ENCODE measurements at regions not wholly inside any gene's neighbourhood (a gene's known extent, or its start where the extent isn't known, plus 50 kb on each side); places are given as distances from the start of the nearest gene placed in this dataset.

- CTCF ChIA-PET, result no interaction called here
- Mint-ChIP-seq H3K4me3 (no peak overlapping the region), H3K27ac (no peak overlapping the region), H3K36me3 (ENCODE audit: low read depth) (no peaks in the 10 kb centered on the region), H3K4me1 (no peaks in the 10 kb centered on the region), H3K9me3 (no peaks in the 10 kb centered on the region), H3K27me3 (no peaks in the 10 kb centered on the region)
- DNase-seq, result no peak
- POLR2A ChIA-PET, result no interaction called here
Measured at GRCh38 chr6:141260627-141261015, 872.1 kb upstream of the GJE1 start.

DNA sequence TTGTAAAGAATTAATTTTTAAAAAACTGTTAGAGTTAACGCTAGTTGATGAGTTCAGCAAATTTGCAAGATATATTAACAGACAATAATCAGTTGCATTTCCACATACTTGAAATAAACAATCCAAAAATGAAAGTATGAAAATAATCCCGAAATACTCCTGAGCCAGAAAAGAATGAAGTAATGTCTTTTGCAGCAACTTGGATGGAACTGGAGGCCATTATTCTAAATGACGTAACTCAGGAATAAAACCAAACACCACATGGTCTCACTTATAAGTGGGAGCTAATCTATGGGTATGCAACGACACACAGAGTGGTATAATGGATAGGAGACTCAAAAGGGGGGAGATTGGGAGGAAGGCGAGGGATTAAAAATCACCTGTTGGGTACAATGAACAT is 872.9 kb upstream of the GJE1 start:
- Mint-ChIP-seq H3K27me3 (no peaks in the 10 kb centered on the region), H3K4me1 (no peaks in the 10 kb centered on the region), H3K9me3 (no peaks in the 10 kb centered on the region), H3K36me3 (ENCODE audit: low read depth) (no peaks in the 10 kb centered on the region), H3K4me3 (no peak overlapping the region), H3K27ac (no peak overlapping the region)
- POLR2A ChIA-PET, result interaction anchor here (0.7 kb wide), 1 partner anchor 23 kb away, joined by 3 read pairs; no protein-coding TSS in a partner anchor
- CTCF ChIA-PET, result no interaction called here
- DNase-seq, result no peak

DNA sequence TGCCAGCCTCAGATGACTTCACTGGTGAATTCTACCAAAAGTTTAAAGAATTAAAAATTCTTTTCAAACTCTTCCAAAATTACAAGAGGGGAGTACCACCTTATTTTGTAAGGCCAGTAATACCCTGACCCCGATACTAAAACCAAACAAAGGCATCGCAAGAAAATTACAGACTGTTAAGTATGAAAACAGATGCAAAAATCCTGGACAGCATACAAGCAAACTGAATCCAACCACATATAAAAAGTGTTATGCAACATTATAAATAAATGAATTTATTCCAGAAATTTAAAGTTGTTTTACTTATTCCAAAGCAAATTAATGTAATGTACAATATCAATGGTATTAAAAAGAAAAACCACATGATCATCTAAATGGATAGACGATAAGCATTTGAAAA is 873.6 kb upstream of the GJE1 start:
- no peaks in the 10 kb centered on the region for H3K36me3 Mint-ChIP-seq (ENCODE audit: low read depth)
- H3K27me3 Mint-ChIP-seq, result no peaks in the 10 kb centered on the region
- no peaks in the 10 kb centered on the region for H3K4me1 Mint-ChIP-seq
- no peak overlapping the region for H3K27ac Mint-ChIP-seq
- ChIA-PET POLR2A (no interaction called here), CTCF (no interaction called here)
- H3K9me3 Mint-ChIP-seq, result no peaks in the 10 kb centered on the region
- H3K4me3 Mint-ChIP-seq, result no peak overlapping the region
- DNase-seq, result no peak

DNA sequence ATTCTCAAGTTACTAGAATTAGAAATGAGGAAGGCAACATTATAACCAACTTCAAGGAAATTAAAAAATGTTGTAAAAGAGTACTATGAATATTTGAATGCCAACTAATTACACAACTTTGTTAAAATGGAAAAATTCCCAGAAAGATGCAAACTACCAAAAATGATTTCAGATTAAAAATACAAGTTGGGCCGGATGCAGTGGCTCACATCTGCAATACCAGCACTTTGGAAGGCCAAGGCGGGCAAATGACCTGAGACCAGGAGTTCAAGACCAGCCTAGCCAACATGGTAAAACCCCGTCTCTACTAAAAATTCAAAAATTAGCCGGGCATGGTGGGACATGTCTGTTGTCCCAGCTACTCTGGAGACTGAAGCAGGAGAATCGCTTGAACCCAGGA is 874.2 kb upstream of the GJE1 start:
- H3K9me3 Mint-ChIP-seq, result no peaks in the 10 kb centered on the region
- H3K4me3 Mint-ChIP-seq, result no peak overlapping the region
- no peaks in the 10 kb centered on the region for H3K36me3 Mint-ChIP-seq (ENCODE audit: low read depth)
- H3K27me3 Mint-ChIP-seq, result no peaks in the 10 kb centered on the region
- no peak overlapping the region for H3K27ac Mint-ChIP-seq
- ChIA-PET POLR2A (no interaction called here), CTCF (no interaction called here)
- no peak for DNase-seq
- no peaks in the 10 kb centered on the region for H3K4me1 Mint-ChIP-seq

- H3K4me3 Mint-ChIP-seq, result no peak overlapping the region
- H3K4me1 Mint-ChIP-seq, result no peaks in the 10 kb centered on the region
- H3K27ac Mint-ChIP-seq, result no peak overlapping the region
- no peaks in the 10 kb centered on the region for H3K36me3 Mint-ChIP-seq (ENCODE audit: low read depth)
- CTCF ChIA-PET, result interaction anchor here (0.6 kb wide), 1 partner anchor 49 kb away, joined by 7 read pairs; no protein-coding TSS in a partner anchor
- no peaks in the 10 kb centered on the region for H3K9me3 Mint-ChIP-seq
- DNase-seq, result no peak
- POLR2A ChIA-PET, result no interaction called here
- H3K27me3 Mint-ChIP-seq, result no peaks in the 10 kb centered on the region
Measured at GRCh38 chr6:141254336-141254735, 878.4 kb upstream of the GJE1 start.

- Mint-ChIP-seq H3K27ac (no peak overlapping the region), H3K36me3 (ENCODE audit: low read depth) (no peaks in the 10 kb centered on the region), H3K4me1 (no peaks in the 10 kb centered on the region), H3K27me3 (no peaks in the 10 kb centered on the region), H3K9me3 (no peaks in the 10 kb centered on the region), H3K4me3 (no peak overlapping the region)
- DNase-seq, result no peak
- ChIA-PET CTCF (no interaction called here), POLR2A (no interaction called here)
Measured at GRCh38 chr6:141252828-141253608, 879.7 kb upstream of the GJE1 start.

- H3K27ac Mint-ChIP-seq, result no peak overlapping the region
- CTCF ChIA-PET, result no interaction called here
- no peaks in the 10 kb centered on the region for H3K27me3 Mint-ChIP-seq
- no peaks in the 10 kb centered on the region for H3K4me1 Mint-ChIP-seq
- no peaks in the 10 kb centered on the region for H3K36me3 Mint-ChIP-seq (ENCODE audit: low read depth)
- no peaks in the 10 kb centered on the region for H3K9me3 Mint-ChIP-seq
- H3K4me3 Mint-ChIP-seq, result no peak overlapping the region
- DNase-seq, result no peak
- POLR2A ChIA-PET, result no interaction called here
Measured at GRCh38 chr6:141251286-141251685, 881.4 kb upstream of the GJE1 start.

DNA sequence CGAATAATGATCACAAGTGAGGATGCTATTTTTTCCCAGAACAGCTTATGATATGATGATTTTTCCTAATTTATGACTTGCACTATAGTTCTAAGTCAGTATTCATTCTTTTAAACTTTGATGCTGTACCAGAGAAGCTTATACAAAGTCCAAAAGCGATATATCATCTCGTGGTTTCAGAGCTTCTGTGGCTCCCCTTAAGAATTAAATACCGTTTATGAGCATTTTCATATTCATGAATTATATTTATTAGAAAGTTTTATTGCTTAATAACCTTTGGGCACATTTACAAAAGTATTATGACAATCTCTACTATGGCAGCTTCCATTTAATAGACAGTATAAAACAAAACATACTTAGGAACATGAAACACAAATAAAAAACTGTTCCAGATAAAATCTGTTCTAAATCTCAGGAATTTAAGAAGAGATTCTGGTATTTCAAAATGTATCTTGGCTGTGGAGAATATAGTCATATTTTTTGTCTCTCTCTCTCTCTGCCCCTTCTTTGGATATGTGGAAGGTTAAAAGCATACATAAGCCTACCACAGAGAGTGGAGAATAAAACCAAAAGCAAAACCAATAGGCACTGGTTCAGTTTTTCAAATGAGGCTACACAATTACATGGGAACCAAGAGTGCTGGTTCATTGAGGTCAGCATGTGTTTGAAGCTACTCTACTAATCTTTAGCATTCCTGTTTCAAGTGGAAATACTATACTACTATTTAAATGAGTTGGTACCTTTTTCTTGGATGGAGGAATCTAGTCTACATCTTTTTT is 884.5 kb upstream of the GJE1 start:
- Mint-ChIP-seq H3K27me3 (no peaks in the 10 kb centered on the region), H3K9me3 (no peaks in the 10 kb centered on the region), H3K4me1 (no peaks in the 10 kb centered on the region), H3K4me3 (no peak overlapping the region), H3K36me3 (ENCODE audit: low read depth) (no peaks in the 10 kb centered on the region), H3K27ac (no peak overlapping the region)
- DNase-seq, result no peak
- ChIA-PET CTCF (no interaction called here), POLR2A (no interaction called here)

- H3K36me3 Mint-ChIP-seq (ENCODE audit: low read depth), result no peaks in the 10 kb centered on the region
- H3K9me3 Mint-ChIP-seq, result no peaks in the 10 kb centered on the region
- H3K27me3 Mint-ChIP-seq, result no peaks in the 10 kb centered on the region
- POLR2A ChIA-PET, result no interaction called here
- no peak overlapping the region for H3K4me3 Mint-ChIP-seq
- CTCF ChIA-PET, result interaction anchor here (0.7 kb wide), 1 partner anchor 1522 kb away, joined by 3 read pairs; no protein-coding TSS in a partner anchor
- no peak for DNase-seq
- no peak overlapping the region for H3K27ac Mint-ChIP-seq
- no peaks in the 10 kb centered on the region for H3K4me1 Mint-ChIP-seq
Measured at GRCh38 chr6:141244366-141244765, 888.4 kb upstream of the GJE1 start.

- CTCF ChIA-PET, result no interaction called here
- POLR2A ChIA-PET, result no interaction called here
- H3K4me1 Mint-ChIP-seq, result no peaks in the 10 kb centered on the region
- H3K27ac Mint-ChIP-seq, result no peak overlapping the region
- H3K27me3 Mint-ChIP-seq, result no peaks in the 10 kb centered on the region
- H3K36me3 Mint-ChIP-seq (ENCODE audit: low read depth), result no peaks in the 10 kb centered on the region
- H3K9me3 Mint-ChIP-seq, result no peaks in the 10 kb centered on the region
- DNase-seq, result no peak
- no peak overlapping the region for H3K4me3 Mint-ChIP-seq
Measured at GRCh38 chr6:141242957-141243356, 889.8 kb upstream of the GJE1 start.

- Mint-ChIP-seq H3K9me3 (no peaks in the 10 kb centered on the region), H3K4me1 (no peaks in the 10 kb centered on the region), H3K36me3 (ENCODE audit: low read depth) (no peaks in the 10 kb centered on the region), H3K27ac (no peak overlapping the region), H3K27me3 (no peaks in the 10 kb centered on the region), H3K4me3 (no peak overlapping the region)
- ChIA-PET CTCF (no interaction called here), POLR2A (no interaction called here)
- DNase-seq, result no peak
Measured at GRCh38 chr6:141229296-141229695, 903.4 kb upstream of the GJE1 start.

DNA sequence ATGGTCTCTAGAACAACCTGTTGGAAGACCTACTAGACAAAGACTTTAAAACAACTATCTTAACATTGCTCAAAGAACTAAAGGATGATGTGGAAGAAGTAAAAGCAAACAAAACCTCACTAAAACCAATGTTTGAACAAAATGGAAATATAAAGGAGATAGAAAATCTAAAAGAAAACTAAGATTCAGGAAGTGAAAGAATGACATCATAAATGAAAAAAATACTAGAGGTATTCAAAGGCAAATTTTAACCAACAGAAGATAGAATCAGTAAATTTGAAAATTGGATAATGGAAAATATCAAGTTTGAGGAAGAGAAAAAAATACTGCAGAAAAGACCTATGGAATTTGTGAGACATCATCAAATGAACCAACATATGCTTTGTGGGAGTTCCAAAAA is 914.1 kb upstream of the GJE1 start:
- DNase-seq, result no peak
- Mint-ChIP-seq H3K27ac (no peak overlapping the region), H3K36me3 (ENCODE audit: low read depth) (no peaks in the 10 kb centered on the region), H3K27me3 (no peaks in the 10 kb centered on the region), H3K4me1 (no peaks in the 10 kb centered on the region), H3K4me3 (no peak overlapping the region), H3K9me3 (peaks cover 4% of the 10 kb centered on the region)
- POLR2A ChIA-PET, result no interaction called here
- CTCF ChIA-PET, result no interaction called here

DNA sequence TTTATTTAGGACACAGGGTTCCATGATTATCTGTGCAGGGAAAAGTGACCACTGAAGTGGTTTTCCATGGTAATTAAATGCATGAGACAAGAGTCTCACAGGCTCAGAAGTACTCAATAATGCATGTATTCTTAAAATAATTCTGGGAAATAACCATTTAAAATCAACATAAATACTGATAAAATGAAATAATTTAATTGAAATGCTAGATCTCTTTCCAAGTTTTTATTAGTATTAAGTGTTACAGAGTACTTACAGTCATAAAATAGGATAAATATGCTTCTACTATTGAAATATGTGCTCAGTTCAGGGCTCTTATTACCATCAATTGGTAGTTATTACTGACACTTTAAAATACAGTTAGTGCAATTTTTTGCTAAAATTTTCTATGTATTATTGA is 916.0 kb upstream of the GJE1 start:
- POLR2A ChIA-PET, result no interaction called here
- peaks cover 4% of the 10 kb centered on the region for H3K9me3 Mint-ChIP-seq
- no peaks in the 10 kb centered on the region for H3K4me1 Mint-ChIP-seq
- H3K27me3 Mint-ChIP-seq, result no peaks in the 10 kb centered on the region
- CTCF ChIA-PET, result no interaction called here
- H3K36me3 Mint-ChIP-seq (ENCODE audit: low read depth), result no peaks in the 10 kb centered on the region
- H3K4me3 Mint-ChIP-seq, result no peak overlapping the region
- DNase-seq, result no peak
- no peak overlapping the region for H3K27ac Mint-ChIP-seq

GRCh38 chr6:141212296-141212695 is 920.4 kb upstream of the GJE1 start:
- no peak overlapping the region for H3K27ac Mint-ChIP-seq
- H3K27me3 Mint-ChIP-seq, result no peaks in the 10 kb centered on the region
- H3K4me3 Mint-ChIP-seq, result no peak overlapping the region
- no peaks in the 10 kb centered on the region for H3K4me1 Mint-ChIP-seq
- POLR2A ChIA-PET, result no interaction called here
- no peaks in the 10 kb centered on the region for H3K9me3 Mint-ChIP-seq
- CTCF ChIA-PET, result no interaction called here
- DNase-seq, result no peak
- no peaks in the 10 kb centered on the region for H3K36me3 Mint-ChIP-seq (ENCODE audit: low read depth)

All from activated CD4-positive, alpha-beta T cell treated with anti-CD3 and anti-CD28 coated beads, Interleukin-2, amount 10 ng/mL, durations not matched to agents 7 days and 5 days (primary cell).